Naive thymus-derived CD4-positive, alpha-beta T cell (primary cell): ENCODE measurements at regions not wholly inside any gene's neighbourhood (a gene's known extent, or its start where the extent isn't known, plus 50 kb on each side); places are given as distances from the start of the nearest gene placed in this dataset.

Experiments used
- ATAC-seq: fragments of 150-1000 bp; cut with Tn5 transposase; 2 replicates; pipeline ENCODE4 v1.10.0; 2021; ENCODE audit warnings: mild to moderate bottlenecking, moderate library complexity
- CTCF ChIA-PET: fragments of 350-600 bp; sonication (Branson Sonifier 250); formaldehyde crosslinking; loops from one replicate; lab custom pipeline; 2021; ENCODE audit warnings: antibody characterized with exemption; lab: Charles Lee
- POLR2A ChIA-PET: fragments of 350-600 bp; sonication (Branson Sonifier 250); formaldehyde crosslinking; loops from one replicate; lab custom pipeline; 2021; ENCODE audit warnings: antibody characterized with exemption, inconsistent platforms; lab: Charles Lee
- DNase-seq, 9 donors: peaks; one replicate each; pipeline versions ENCODE4 v3.0.0 to v3.0.0-alpha.2; 2020 to 2022; ENCODE audit warnings: mixed read lengths in 1 of 9
- H3K27ac ChIP-seq: one replicate; pipeline ENCODE4 v1.7.0; 2013; ENCODE audit warnings: mild to moderate bottlenecking, low read depth, low read length, moderate library complexity
- H3K27me3 ChIP-seq, 2 donors: one replicate each; pipeline ENCODE4 v1.7.0; 2013; ENCODE audit warnings: low read length in 2 of 2, mild to moderate bottlenecking in 2 of 2, moderate library complexity in 2 of 2; ENCODE audit not compliant: control insufficient read depth in 2 of 2, insufficient read depth in 2 of 2
- H3K36me3 ChIP-seq, 3 experiments: 1 replicate in 2 of 3; 2 replicates in 1 of 3; pipeline ENCODE4 v1.7.0; 2013; ENCODE audit warnings: low read length in 3 of 3, mild to moderate bottlenecking in 3 of 3, moderate library complexity in 1 of 3; ENCODE audit not compliant: insufficient read depth in 3 of 3, control insufficient read depth in 2 of 3
- H3K4me1 ChIP-seq, 2 donors: one replicate each; pipeline ENCODE4 v1.7.0; 2013; ENCODE audit warnings: low read length in 2 of 2, mild to moderate bottlenecking in 2 of 2, moderate library complexity in 1 of 2; ENCODE audit not compliant: control insufficient read depth in 2 of 2, insufficient read depth in 2 of 2
- H3K4me3 ChIP-seq: 2 replicates; pipeline ENCODE4 v1.7.0; 2013; ENCODE audit warnings: mild to moderate bottlenecking, low read length
- H3K9me3 ChIP-seq, 3 experiments: 1 replicate in 2 of 3; 2 replicates in 1 of 3; pipeline ENCODE4 v1.7.0; 2013; ENCODE audit warnings: low read length in 3 of 3; ENCODE audit not compliant: control insufficient read depth in 2 of 3
- H3K27ac Mint-ChIP-seq, 9 donors: one replicate each; pipeline ENCODE4 v1.8.0; 2020 to 2022; ENCODE audit warnings: mixed read lengths in 9 of 9, mild to moderate bottlenecking in 8 of 9, moderate library complexity in 5 of 9, inconsistent platforms in 2 of 9
- H3K27me3 Mint-ChIP-seq, 5 donors: one replicate each; pipeline ENCODE4 v1.8.0; 2021 to 2022; ENCODE audit warnings: mixed read lengths in 5 of 5, mild to moderate bottlenecking in 1 of 5
- H3K36me3 Mint-ChIP-seq, 5 donors: one replicate each; pipeline ENCODE4 v1.8.0; 2020 to 2022; ENCODE audit warnings: mixed read lengths in 5 of 5, mild to moderate bottlenecking in 3 of 5, inconsistent platforms in 1 of 5
- H3K4me1 Mint-ChIP-seq, 7 donors: one replicate each; pipeline ENCODE4 v1.8.0; 2020 to 2022; ENCODE audit warnings: mixed read lengths in 7 of 7, mild to moderate bottlenecking in 3 of 7, inconsistent platforms in 1 of 7
- H3K4me3 Mint-ChIP-seq, 10 donors: one replicate each; pipeline ENCODE4 v1.8.0; 2020 to 2022; ENCODE audit warnings: mild to moderate bottlenecking in 10 of 10, mixed read lengths in 10 of 10, moderate library complexity in 6 of 10, inconsistent platforms in 2 of 10
- H3K9me3 Mint-ChIP-seq, 11 donors: one replicate each; pipeline ENCODE4 v1.8.0; 2020 to 2022; ENCODE audit warnings: mixed read lengths in 11 of 11, mild to moderate bottlenecking in 4 of 11, inconsistent platforms in 1 of 11, moderate library complexity in 1 of 11
- intact Hi-C, 2 donors: fragments of 100-400 bp; cut with micrococcal nuclease; formaldehyde crosslinking; loops; one replicate each; pipeline ENCODE4 v1.15.1; 2023

DNA sequence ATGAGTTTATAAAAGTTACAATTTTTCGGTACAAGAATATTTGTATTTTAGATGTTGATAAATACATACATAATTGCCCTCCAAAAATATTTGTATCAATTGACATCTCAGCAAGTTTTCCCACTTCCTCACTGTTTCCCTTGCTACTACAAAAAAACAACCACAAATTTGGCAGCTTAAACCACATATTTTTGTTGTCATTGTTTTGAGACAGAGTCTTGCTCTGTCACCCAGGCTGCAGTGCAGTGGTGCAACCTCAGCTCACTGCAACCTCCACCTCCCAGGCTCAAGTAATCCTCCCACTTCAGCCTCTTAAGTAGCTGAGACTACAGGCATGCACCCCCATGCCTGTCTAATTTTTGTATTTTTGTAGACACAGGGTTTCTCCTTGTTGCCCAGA lies 162.8 kb upstream of the RARB start:
- Mint-ChIP-seq H3K27ac (no peak overlapping the region), H3K36me3 (no peaks in the 10 kb centered on the region), H3K4me3 (no peak overlapping the region), H3K9me3 (peaks cover 0 to 21% (median 6%) of the 10 kb centered on the region in 11 donors), H3K4me1 (peaks cover 0 to 5% (median 0%) of the 10 kb centered on the region in 7 donors), H3K27me3 (no peaks in the 10 kb centered on the region)
- DNase-seq = no peak
- Histone ChIP-seq H3K4me1 (no peaks in the 10 kb centered on the region), H3K27me3 (no peaks in the 10 kb centered on the region), H3K36me3 (no peaks in the 10 kb centered on the region), H3K27ac (no peak overlapping the region), H3K4me3 (no peak overlapping the region), H3K9me3 (no peaks in the 10 kb centered on the region)
- intact Hi-C loops = no loop called here
- CTCF ChIA-PET = no interaction called here
- POLR2A ChIA-PET = no interaction called here
- ATAC-seq = no peak

DNA sequence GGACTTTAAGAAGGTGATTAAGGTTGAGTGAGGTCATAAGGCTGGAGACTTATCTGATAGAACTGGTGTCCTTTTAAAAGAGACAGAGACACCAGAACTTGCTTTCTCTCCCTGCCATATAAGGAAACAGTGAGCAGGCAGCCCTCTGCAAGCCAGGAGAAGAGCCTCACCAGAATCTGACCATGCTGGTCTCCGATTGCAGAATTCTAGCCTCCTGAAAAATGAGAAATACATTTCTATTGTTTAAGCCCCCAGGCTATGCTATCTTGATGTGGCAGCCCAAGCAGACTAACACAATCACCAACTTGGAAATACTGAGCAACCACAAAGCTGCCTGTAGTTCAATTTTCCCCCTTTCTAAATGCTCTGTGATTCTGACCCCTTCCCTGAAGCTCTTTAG lies 161.4 kb upstream of the RARB start:
- Mint-ChIP-seq H3K36me3 (no peaks in the 10 kb centered on the region), H3K27me3 (no peaks in the 10 kb centered on the region), H3K9me3 (peaks cover 0 to 16% (median 4%) of the 10 kb centered on the region in 11 donors), H3K4me3 (no peak overlapping the region), H3K27ac (no peak overlapping the region), H3K4me1 (peaks cover 0 to 5% (median 0%) of the 10 kb centered on the region in 7 donors)
- H3K4me3 ChIP-seq = no peak overlapping the region
- DNase-seq (no peak), ATAC-seq (no peak)
- CTCF ChIA-PET = no interaction called here
- intact Hi-C loops = no loop called here
- H3K9me3 ChIP-seq = no peaks in the 10 kb centered on the region
- no peaks in the 10 kb centered on the region for H3K36me3 ChIP-seq
- POLR2A ChIA-PET = no interaction called here
- H3K27ac ChIP-seq = no peak overlapping the region
- H3K4me1 ChIP-seq = no peaks in the 10 kb centered on the region
- H3K27me3 ChIP-seq = no peaks in the 10 kb centered on the region

DNA sequence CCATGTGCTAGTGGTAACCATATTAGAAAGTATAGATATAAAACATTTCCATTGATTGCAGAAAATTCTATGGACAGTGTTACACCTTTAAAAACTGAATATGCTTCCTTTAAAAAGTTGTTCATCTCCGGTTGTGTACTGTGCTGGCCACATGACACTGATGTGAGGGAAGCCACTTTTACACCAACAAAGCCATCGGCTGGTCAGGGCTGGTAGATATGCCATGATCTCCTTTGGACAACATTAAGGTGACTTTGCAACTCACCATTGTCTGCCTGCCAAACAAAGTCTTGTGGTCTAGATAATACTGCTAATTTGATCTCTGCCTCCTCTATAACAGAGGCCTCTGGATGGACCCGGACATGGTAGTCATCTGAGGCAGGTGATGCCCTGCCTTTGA lies 156.0 kb upstream of the RARB start:
- H3K27ac ChIP-seq = no peak overlapping the region
- intact Hi-C loops = no loop called here
- H3K4me3 Mint-ChIP-seq = no peak overlapping the region
- ATAC-seq (no peak), DNase-seq (no peak)
- no peaks in the 10 kb centered on the region for H3K9me3 ChIP-seq
- ChIA-PET POLR2A (no interaction called here), CTCF (no interaction called here)
- peaks cover 0 to 4% (median 0%) of the 10 kb centered on the region in 5 donors for H3K27me3 Mint-ChIP-seq
- H3K4me1 Mint-ChIP-seq = no peaks in the 10 kb centered on the region
- no peaks in the 10 kb centered on the region for H3K36me3 ChIP-seq
- no peak overlapping the region for H3K4me3 ChIP-seq
- H3K36me3 Mint-ChIP-seq = peaks cover 0 to 4% (median 0%) of the 10 kb centered on the region in 5 donors
- peaks cover 0 to 7% (median 3%) of the 10 kb centered on the region in 11 donors for H3K9me3 Mint-ChIP-seq
- H3K27me3 ChIP-seq = no peaks in the 10 kb centered on the region
- H3K4me1 ChIP-seq = no peaks in the 10 kb centered on the region
- H3K27ac Mint-ChIP-seq = no peak overlapping the region

DNA sequence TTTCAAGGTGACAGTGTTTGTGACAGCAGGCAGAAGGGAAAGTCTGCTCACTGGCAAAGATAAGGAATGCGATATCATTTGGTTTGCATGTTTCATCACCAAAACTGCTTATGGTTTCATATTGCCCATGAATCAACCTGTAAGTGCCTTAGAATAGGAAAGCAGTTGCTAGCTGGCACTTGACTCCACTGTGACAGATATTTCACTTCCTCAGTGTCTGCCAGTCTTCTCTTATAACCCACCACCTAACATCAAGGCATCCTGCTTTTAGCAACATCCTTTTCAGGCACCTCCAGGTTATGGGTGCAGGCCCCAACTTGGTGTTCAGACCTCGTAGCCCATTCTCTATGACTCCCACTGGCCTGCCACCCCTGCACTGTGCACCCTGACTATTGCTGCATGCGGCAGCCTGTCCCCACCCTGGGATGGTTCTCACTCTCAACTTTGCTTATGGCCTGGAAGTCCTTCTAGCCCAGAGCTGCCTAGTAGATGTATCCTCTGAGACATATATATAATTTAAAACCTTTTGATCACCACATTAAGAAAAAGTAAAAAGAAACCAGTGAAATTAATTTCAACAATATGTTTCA lies 154.4 kb upstream of the RARB start:
- ATAC-seq (no peak), DNase-seq (no peak)
- POLR2A ChIA-PET = no interaction called here
- Mint-ChIP-seq H3K27me3 (peaks cover 0 to 4% (median 0%) of the 10 kb centered on the region in 5 donors), H3K4me3 (no peak overlapping the region), H3K9me3 (peaks cover 0 to 9% (median 1%) of the 10 kb centered on the region in 11 donors), H3K4me1 (no peaks in the 10 kb centered on the region), H3K27ac (no peak overlapping the region), H3K36me3 (peaks cover 0 to 4% (median 0%) of the 10 kb centered on the region in 5 donors)
- intact Hi-C loops = no loop called here
- no peak overlapping the region for H3K4me3 ChIP-seq
- H3K4me1 ChIP-seq = no peaks in the 10 kb centered on the region
- no peak overlapping the region for H3K27ac ChIP-seq
- H3K27me3 ChIP-seq = no peaks in the 10 kb centered on the region
- H3K9me3 ChIP-seq = no peaks in the 10 kb centered on the region
- H3K36me3 ChIP-seq = no peaks in the 10 kb centered on the region
- CTCF ChIA-PET = no interaction called here

DNA sequence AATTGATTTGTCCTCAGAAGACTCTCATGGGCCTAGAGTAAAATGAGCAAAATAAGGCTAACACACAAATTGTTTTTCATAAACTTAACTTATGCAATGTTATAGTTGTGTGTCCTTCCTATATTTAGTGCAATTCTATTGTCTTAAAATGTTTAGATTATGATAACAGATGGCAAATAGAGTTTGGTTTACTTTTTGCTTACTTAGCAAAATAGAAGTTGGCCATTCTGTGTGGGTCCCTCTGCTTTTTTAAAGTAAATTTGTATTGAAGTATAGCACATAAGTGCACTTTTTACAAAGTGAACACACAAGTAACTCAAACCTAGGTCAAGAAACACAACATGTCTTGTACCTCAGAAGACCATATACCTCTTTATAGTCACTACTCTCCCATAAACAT lies 150.6 kb upstream of the RARB start:
- DNase-seq (no peak), ATAC-seq (no peak)
- no peaks in the 10 kb centered on the region for H3K4me1 Mint-ChIP-seq
- no peak overlapping the region for H3K4me3 Mint-ChIP-seq
- H3K36me3 ChIP-seq = no peaks in the 10 kb centered on the region
- no peaks in the 10 kb centered on the region for H3K4me1 ChIP-seq
- intact Hi-C loops = no loop called here
- CTCF ChIA-PET = no interaction called here
- no peaks in the 10 kb centered on the region for H3K27me3 ChIP-seq
- H3K4me3 ChIP-seq = no peak overlapping the region
- H3K9me3 Mint-ChIP-seq = peaks cover 0 to 13% (median 0%) of the 10 kb centered on the region in 11 donors
- H3K27me3 Mint-ChIP-seq = peaks cover 0 to 4% (median 0%) of the 10 kb centered on the region in 5 donors
- POLR2A ChIA-PET = no interaction called here
- no peak overlapping the region for H3K27ac Mint-ChIP-seq
- H3K36me3 Mint-ChIP-seq = peaks cover 0 to 4% (median 0%) of the 10 kb centered on the region in 5 donors
- H3K9me3 ChIP-seq = no peaks in the 10 kb centered on the region
- no peak overlapping the region for H3K27ac ChIP-seq

DNA sequence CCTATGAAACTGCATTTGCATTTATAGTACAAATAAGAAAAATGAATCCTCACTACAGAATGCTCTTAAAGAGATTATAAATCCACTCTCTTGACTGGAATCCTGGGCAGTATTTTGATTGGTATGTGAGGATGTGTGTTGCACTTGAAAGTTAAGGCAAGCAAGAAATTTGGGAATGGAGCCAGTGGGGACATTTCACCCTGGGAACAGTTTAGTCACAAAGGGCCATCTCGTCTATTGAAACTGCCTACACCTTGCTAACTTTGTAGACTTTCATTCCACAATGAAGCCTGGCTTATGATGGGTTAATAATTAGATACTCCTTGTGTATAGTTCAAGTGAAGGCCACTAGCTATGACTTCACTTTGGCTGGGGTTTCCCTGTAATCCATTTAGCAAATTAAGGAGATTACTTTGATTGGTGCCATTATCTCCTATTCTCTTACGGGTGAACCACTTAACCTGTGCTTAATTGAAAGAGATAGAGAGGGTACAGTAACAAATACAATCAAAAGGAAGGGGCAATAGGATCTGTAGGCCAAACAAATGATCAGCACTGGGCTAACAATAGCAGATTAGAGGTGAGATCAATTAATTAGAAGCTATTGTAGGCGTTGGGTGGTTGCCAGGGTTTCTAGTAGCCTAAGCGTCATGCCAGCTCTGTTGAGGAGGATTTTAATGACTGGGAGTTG lies 146.9 kb upstream of the RARB start:
- Mint-ChIP-seq H3K27ac (no peak overlapping the region), H3K9me3 (peaks cover 0 to 12% (median under 1%) of the 10 kb centered on the region in 11 donors), H3K4me3 (no peak overlapping the region), H3K27me3 (peaks cover 0 to 2% (median 0%) of the 10 kb centered on the region in 5 donors), H3K4me1 (no peaks in the 10 kb centered on the region), H3K36me3 (peaks cover 0 to 4% (median 0%) of the 10 kb centered on the region in 5 donors)
- ChIA-PET CTCF (no interaction called here), POLR2A (no interaction called here)
- Histone ChIP-seq H3K27ac (no peak overlapping the region), H3K4me1 (no peaks in the 10 kb centered on the region), H3K27me3 (no peaks in the 10 kb centered on the region), H3K4me3 (no peak overlapping the region), H3K9me3 (no peaks in the 10 kb centered on the region), H3K36me3 (no peaks in the 10 kb centered on the region)
- DNase-seq (no peak), ATAC-seq (no peak)
- intact Hi-C loops = no loop called here

DNA sequence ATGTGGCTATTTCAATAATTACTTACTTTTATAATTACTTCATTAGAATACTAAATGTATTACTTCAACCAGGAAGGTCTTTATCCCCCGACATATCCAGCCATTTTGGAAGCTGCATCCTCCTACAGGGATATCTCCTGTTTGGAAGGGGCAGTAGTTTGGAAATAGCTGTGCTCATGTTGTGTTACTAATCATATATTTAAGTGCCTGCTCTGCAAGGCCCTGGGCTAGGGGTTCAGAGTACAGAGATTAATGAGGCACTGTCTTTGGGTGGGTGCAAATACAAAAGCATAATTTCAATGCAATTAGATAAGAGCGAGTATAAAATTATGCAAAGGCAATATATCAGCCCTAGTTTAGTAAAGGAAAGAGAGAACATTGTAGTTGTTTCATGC lies 146.3 kb upstream of the RARB start:
- Histone ChIP-seq H3K27ac (no peak overlapping the region), H3K36me3 (no peaks in the 10 kb centered on the region), H3K4me3 (no peak overlapping the region), H3K27me3 (no peaks in the 10 kb centered on the region), H3K4me1 (no peaks in the 10 kb centered on the region), H3K9me3 (no peaks in the 10 kb centered on the region)
- ATAC-seq (no peak), DNase-seq (no peak)
- no peak overlapping the region for H3K4me3 Mint-ChIP-seq
- CTCF ChIA-PET = no interaction called here
- H3K36me3 Mint-ChIP-seq = peaks cover 0 to 3% (median 0%) of the 10 kb centered on the region in 5 donors
- peaks cover 0 to 11% (median 2%) of the 10 kb centered on the region in 11 donors for H3K9me3 Mint-ChIP-seq
- POLR2A ChIA-PET = no interaction called here
- H3K27ac Mint-ChIP-seq = no peak overlapping the region
- peaks cover 0 to 3% (median 0%) of the 10 kb centered on the region in 5 donors for H3K27me3 Mint-ChIP-seq
- H3K4me1 Mint-ChIP-seq = no peaks in the 10 kb centered on the region
- intact Hi-C loops = no loop called here
